ENCODE measurements at regions not wholly inside any gene's neighbourhood (a gene's known extent, or its start where the extent isn't known, plus 50 kb on each side); places are given as distances from the start of the nearest gene placed in this dataset.

DNA sequence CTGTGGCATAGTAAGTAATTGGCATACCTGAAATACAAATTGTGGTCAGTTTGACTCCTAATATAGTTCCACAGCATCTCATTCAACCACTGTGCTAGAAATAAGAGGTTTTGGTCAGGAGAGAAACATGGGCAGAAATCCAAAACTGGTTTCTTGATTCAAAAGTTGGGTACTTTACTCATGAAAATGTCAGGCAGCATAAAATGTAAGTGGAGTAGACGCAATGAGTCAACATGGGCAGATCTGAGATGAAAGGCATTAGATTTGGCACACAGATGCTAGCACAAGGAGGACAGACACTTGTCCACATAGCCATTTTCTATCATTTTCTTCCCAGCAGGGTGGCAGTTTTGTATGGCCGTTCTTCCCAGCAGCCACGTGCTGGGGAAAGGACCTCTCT lies 255.8 kb upstream of the CDIN1 start (continued):
- TF ChIP-seq ZNF133 (tag by site-specific recombination; IDR thresholded peaks at IDR 0.05), result no peak

DNA sequence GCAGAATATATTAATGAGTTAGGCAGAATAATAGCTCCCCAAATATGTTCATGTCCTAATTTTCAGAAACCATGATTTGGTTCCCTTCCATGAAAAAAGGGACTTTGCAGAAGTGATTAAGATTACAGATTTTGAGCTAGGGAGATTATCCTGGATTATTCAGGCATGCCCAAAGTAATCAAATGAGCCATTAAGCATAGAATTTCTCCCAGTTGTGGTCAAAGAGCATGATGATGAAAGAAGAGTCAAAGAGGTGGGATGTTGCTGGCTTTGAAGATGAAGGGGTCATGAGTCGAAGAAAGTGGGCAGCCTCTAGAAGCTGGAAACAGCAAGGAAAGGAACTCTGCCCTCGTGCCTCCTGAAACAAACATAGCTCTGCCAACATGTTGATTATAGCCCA lies 254.2 kb upstream of the CDIN1 start:
- no peaks in the 10 kb centered on the region for H3K36me3 ChIP-seq (ENCODE audit: control insufficient read depth in 2 of 2, insufficient read depth in 1 of 2, low read length in 2 of 2)
- no peaks in the 10 kb centered on the region for H3K9me3 ChIP-seq (ENCODE audit: control insufficient read depth, insufficient read depth, low read depth, low read length)
- H3K4me1 ChIP-seq (ENCODE audit: control insufficient read depth, insufficient read depth, low read length), result no peaks in the 10 kb centered on the region
- CTCF ChIA-PET, result no interaction called here
- H3K4me3 ChIP-seq (ENCODE audit: low read depth, low read length), result no peak overlapping the region
- H3K27ac ChIP-seq (ENCODE audit: extremely low read depth, low read depth, low read length), result no peak overlapping the region
- POLR2A ChIA-PET, result no interaction called here
- no peak for TF ChIP-seq ZNF404 (tag by site-specific recombination; IDR thresholded peaks at IDR 0.05)
- TF ChIP-seq ZNF530 (tag by site-specific recombination; IDR thresholded peaks at IDR 0.05; ENCODE audit: low read depth), result no peak

GRCh38 chr15:36329592-36329991 lies 249.8 kb upstream of the CDIN1 start:
- CTCF ChIA-PET, result interaction anchor here (0.8 kb wide), 1 partner anchor 18 kb away, joined by 3 read pairs; no protein-coding TSS in a partner anchor
- no peaks in the 10 kb centered on the region for H3K9me3 ChIP-seq (ENCODE audit: control insufficient read depth, insufficient read depth, low read depth, low read length)
- POLR2A ChIA-PET, result no interaction called here
- H3K4me1 ChIP-seq (ENCODE audit: control insufficient read depth, insufficient read depth, low read length), result no peaks in the 10 kb centered on the region
- no peak for TF ChIP-seq ZNF133 (tag by site-specific recombination; IDR thresholded peaks at IDR 0.05)
- TF ChIP-seq KLF8 (tag by site-specific recombination; IDR thresholded peaks at IDR 0.05), result no peak
- TF ChIP-seq GLI4 (tag by site-specific recombination; IDR thresholded peaks at IDR 0.05), result no peak
- TF ChIP-seq, protein P1, sequence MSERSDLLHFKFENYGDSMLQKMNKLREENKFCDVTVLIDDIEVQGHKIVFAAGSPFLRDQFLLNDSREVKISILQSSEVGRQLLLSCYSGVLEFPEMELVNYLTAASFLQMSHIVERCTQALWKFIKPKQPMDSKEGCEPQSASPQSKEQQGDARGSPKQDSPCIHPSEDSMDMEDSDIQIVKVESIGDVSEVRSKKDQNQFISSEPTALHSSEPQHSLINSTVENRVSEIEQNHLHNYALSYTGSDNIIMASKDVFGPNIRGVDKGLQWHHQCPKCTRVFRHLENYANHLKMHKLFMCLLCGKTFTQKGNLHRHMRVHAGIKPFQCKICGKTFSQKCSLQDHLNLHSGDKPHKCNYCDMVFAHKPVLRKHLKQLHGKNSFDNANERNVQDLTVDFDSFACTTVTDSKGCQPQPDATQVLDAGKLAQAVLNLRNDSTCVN (tag by site-specific recombination; optimal IDR thresholded peaks at IDR 0.05), result no peak
- no peak for TF ChIP-seq ZNF530 (tag by site-specific recombination; IDR thresholded peaks at IDR 0.05; ENCODE audit: low read depth)
- no peak for TF ChIP-seq ZNF132 (tag by site-specific recombination; IDR thresholded peaks at IDR 0.05; ENCODE audit: borderline replicate concordance)
- H3K4me3 ChIP-seq (ENCODE audit: low read depth, low read length), result no peak overlapping the region
- H3K27ac ChIP-seq (ENCODE audit: extremely low read depth, low read depth, low read length), result no peak overlapping the region
- no peaks in the 10 kb centered on the region for H3K36me3 ChIP-seq (ENCODE audit: control insufficient read depth in 2 of 2, insufficient read depth in 1 of 2, low read length in 2 of 2)

DNA sequence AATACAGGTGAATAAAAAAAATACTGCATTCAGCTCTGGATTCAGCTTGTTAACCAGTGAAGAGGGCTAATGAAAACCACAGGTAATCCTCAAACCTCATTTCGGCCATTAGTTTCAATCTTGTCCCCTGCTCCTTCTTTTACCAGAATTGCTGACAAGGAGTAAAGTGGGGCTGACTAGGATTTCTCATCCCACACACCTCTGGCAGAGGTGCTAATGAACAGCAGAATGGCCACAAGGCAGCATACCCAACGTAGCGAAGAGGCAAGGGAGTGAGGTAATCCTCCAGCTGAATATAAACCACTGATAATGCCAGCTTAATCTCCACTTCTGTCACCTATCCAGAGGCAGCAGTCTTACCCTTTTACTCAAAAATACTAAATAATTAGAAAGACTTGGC lies 248.8 kb upstream of the CDIN1 start:
- H3K27ac ChIP-seq (ENCODE audit: extremely low read depth, low read depth, low read length), result no peak overlapping the region
- ChIA-PET CTCF (no interaction called here), POLR2A (no interaction called here)
- TF ChIP-seq ZNF280D (tag by site-specific recombination; IDR thresholded peaks at IDR 0.05) (no peak), ZNF138 (tag by site-specific recombination; IDR thresholded peaks at IDR 0.05; ENCODE audit: borderline replicate concordance) (no peak), ZNF350 (tag by site-specific recombination; IDR thresholded peaks at IDR 0.05) (no peak), TRIM28 (IDR thresholded peaks at IDR 0.05; ENCODE audit: borderline replicate concordance, low read length) (no peak), BCL11B (tag by site-specific recombination; IDR thresholded peaks at IDR 0.05; ENCODE audit: low read depth) (no peak), ZNF24 (tag by site-specific recombination; IDR thresholded peaks at IDR 0.05) (no peak), GFI1B (tag by site-specific recombination; IDR thresholded peaks at IDR 0.05) (no peak), ZFP69B (tag by site-specific recombination; IDR thresholded peaks at IDR 0.05) (no peak), ZNF280C (tag by site-specific recombination; IDR thresholded peaks at IDR 0.05) (no peak), PRDM4 (tag by site-specific recombination; IDR thresholded peaks at IDR 0.05) (no peak)
- TF ChIP-seq, protein P2, sequence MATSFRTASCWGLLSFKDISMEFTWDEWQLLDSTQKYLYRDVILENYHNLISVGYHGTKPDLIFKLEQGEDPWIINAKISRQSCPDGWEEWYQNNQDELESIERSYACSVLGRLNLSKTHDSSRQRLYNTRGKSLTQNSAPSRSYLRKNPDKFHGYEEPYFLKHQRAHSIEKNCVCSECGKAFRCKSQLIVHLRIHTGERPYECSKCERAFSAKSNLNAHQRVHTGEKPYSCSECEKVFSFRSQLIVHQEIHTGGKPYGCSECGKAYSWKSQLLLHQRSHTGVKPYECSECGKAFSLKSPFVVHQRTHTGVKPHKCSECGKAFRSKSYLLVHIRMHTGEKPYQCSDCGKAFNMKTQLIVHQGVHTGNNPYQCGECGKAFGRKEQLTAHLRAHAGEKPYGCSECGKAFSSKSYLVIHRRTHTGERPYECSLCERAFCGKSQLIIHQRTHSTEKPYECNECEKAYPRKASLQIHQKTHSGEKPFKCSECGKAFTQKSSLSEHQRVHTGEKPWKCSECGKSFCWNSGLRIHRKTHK (tag by site-specific recombination; IDR thresholded peaks at IDR 0.05), result no peak

More for the DNA sequence above, 248.8 kb upstream of the CDIN1 start:
- no peaks in the 10 kb centered on the region for H3K4me1 ChIP-seq (ENCODE audit: control insufficient read depth, insufficient read depth, low read length)
- H3K9me3 ChIP-seq (ENCODE audit: control insufficient read depth, insufficient read depth, low read depth, low read length), result no peaks in the 10 kb centered on the region
- H3K36me3 ChIP-seq (ENCODE audit: control insufficient read depth in 2 of 2, insufficient read depth in 1 of 2, low read length in 2 of 2), result no peaks in the 10 kb centered on the region
- no peak overlapping the region for H3K4me3 ChIP-seq (ENCODE audit: low read depth, low read length)

Data from HEK293 (cell line).